Left cardiac atrium (tissue), 4 donors: ENCODE measurements at regions not wholly inside any gene's neighbourhood (a gene's known extent, or its start where the extent isn't known, plus 50 kb on each side); places are given as distances from the start of the nearest gene placed in this dataset.
A peak's percentile ranks its signal among the peaks of the same experiment; 100 is the strongest.
"Not testable (repeated sequence)": the region's sequence is repeated elsewhere in the genome, so short reads cannot be mapped to it uniquely, and the experiment has no call there.

Source experiments
- ATAC-seq, 2 donors: fragments of 200-7000 bp; cut with Tn5 transposase; one replicate each; pipeline ENCODE4 v1.9.1; 2020; ENCODE audit warnings: mild to moderate bottlenecking in 2 of 2, moderate library complexity in 2 of 2
- DNase-seq: peaks from one replicate; pipeline ENCODE4 v3.0.0-alpha.2; 2020
- intact Hi-C, 2 donors: fragments of 100-400 bp; cut with DNase I; formaldehyde crosslinking; loops; one replicate each; pipeline versions ENCODE4 v1.14.1 to v1.15.1; 2022 to 2023
- donor health status: DM: no; HTN: yes; CAD: no.
- donor health status: DM: no; HTN: yes; CAD: no; lungs with severe emphysema.
- donor health status: DM: yes; HTN: yes; CAD: no.
- donor health status: Dilated cardiomyopathy.

GRCh38 chr5:91315701-91316100 lies 67.4 kb downstream of the ARRDC3 start:
- ATAC-seq (no peak), DNase-seq (no peak)
- intact Hi-C loops = no loop called here

GRCh38 chr5:91313757-91314673 lies 69.1 kb downstream of the ARRDC3 start:
- peak; percentile 82 for DNase-seq
- ATAC-seq = peak; percentile 82 to 85
- intact Hi-C loops = loop anchor here (5.0 kb wide), 3 partner anchors 53 to 68 kb away; partner anchors contain the start of gene ARRDC3 (in 1 of the 2)

- ATAC-seq (no peak), DNase-seq (no peak)
- intact Hi-C loops = loop anchor here (5.0 kb wide), 3 partner anchors 55 to 70 kb away; partner anchors contain the start of gene ARRDC3 (in 1 of the 2)
Observed at GRCh38 chr5:91312698-91313097, 70.4 kb downstream of the ARRDC3 start.

- peak; percentile 71 for DNase-seq
- intact Hi-C loops = loop anchor here (5.0 kb wide), 3 partner anchors 55 to 70 kb away; partner anchors contain the start of gene ARRDC3 (in 1 of the 2)
- peak; percentile 76 to 82 for ATAC-seq
Observed at GRCh38 chr5:91311697-91312501, 71.2 kb downstream of the ARRDC3 start.

GRCh38 chr5:91311168-91311696 lies 71.9 kb downstream of the ARRDC3 start:
- ATAC-seq = no peak

GRCh38 chr5:91308157-91308556 lies 75.0 kb downstream of the ARRDC3 start:
- ATAC-seq, intact Hi-C loops, DNase-seq: not testable (repeated sequence)

More at GRCh38 chr5:91311168-91311696, 71.9 kb downstream of the ARRDC3 start:
- no peak for DNase-seq
- intact Hi-C loops = loop anchor here (5.0 kb wide), 3 partner anchors 56 to 71 kb away; partner anchors contain the start of gene ARRDC3 (in 1 of the 2)

- ATAC-seq (peak; percentile 61 to 73), DNase-seq (peak; percentile 60)
- intact Hi-C loops = no loop called here
Observed at GRCh38 chr5:91307048-91307447, 76.1 kb downstream of the ARRDC3 start.

- ATAC-seq = peak in 1 of 2 donors; percentile 29
Observed at GRCh38 chr5:91306497-91306896, 76.6 kb downstream of the ARRDC3 start.

GRCh38 chr5:91305640-91306039 lies 77.5 kb downstream of the ARRDC3 start:
- intact Hi-C loops = no loop called here
- no peak for DNase-seq
- no peak for ATAC-seq

More at GRCh38 chr5:91306497-91306896, 76.6 kb downstream of the ARRDC3 start:
- intact Hi-C loops = no loop called here
- no peak for DNase-seq

GRCh38 chr5:91304015-91304414 lies 79.1 kb downstream of the ARRDC3 start:
- intact Hi-C loops, ATAC-seq, DNase-seq: not testable (repeated sequence)

- intact Hi-C loops = no loop called here
- no peak for DNase-seq
- no peak for ATAC-seq
Observed at GRCh38 chr5:91302958-91303357, 80.2 kb downstream of the ARRDC3 start.

- DNase-seq = no peak
- intact Hi-C loops = no loop called here
- no peak for ATAC-seq
Observed at GRCh38 chr5:91302305-91302704, 80.8 kb downstream of the ARRDC3 start.

- DNase-seq (no peak), ATAC-seq (peak; percentile 36 to 43)
- intact Hi-C loops = no loop called here
Observed at GRCh38 chr5:91301106-91301846, 81.8 kb downstream of the ARRDC3 start.

- intact Hi-C loops = no loop called here
- no peak for DNase-seq
- no peak for ATAC-seq
Observed at GRCh38 chr5:91297994-91298393, 85.1 kb downstream of the ARRDC3 start.

GRCh38 chr5:91296674-91297143 lies 86.4 kb downstream of the ARRDC3 start:
- DNase-seq = peak; percentile 80
- ATAC-seq = peak; percentile 89 to 95
- intact Hi-C loops = no loop called here

- peak in 1 of 2 donors; percentile 40 for ATAC-seq
Observed at GRCh38 chr5:91296102-91296501, 87.0 kb downstream of the ARRDC3 start.

GRCh38 chr5:91293131-91293530 lies 90.0 kb downstream of the ARRDC3 start:
- ATAC-seq (no peak), DNase-seq (no peak)
- intact Hi-C loops = no loop called here

More at GRCh38 chr5:91296102-91296501, 87.0 kb downstream of the ARRDC3 start:
- DNase-seq, intact Hi-C loops: not testable (repeated sequence)
